PC-9 (cell line): ENCODE measurements at regions not wholly inside any gene's neighbourhood (a gene's known extent, or its start where the extent isn't known, plus 50 kb on each side); places are given as distances from the start of the nearest gene placed in this dataset.

ENCODE experiments used
- BruUV-seq: library from RNA; stranded (reverse); fragments of 400-500 nt; replicated peaks from 2 replicates; lab custom pipeline; 2021; lab: Mats Ljungman, UMichigan
- CTCF ChIA-PET: fragments of 300-600 bp; sonication (Branson Sonifier 250); formaldehyde crosslinking; loops from one replicate; lab custom pipeline; 2022; ENCODE audit warnings: antibody characterized with exemption; lab: Charles Lee
- POLR2A ChIA-PET: fragments of 300-600 bp; sonication (Branson Sonifier 250); formaldehyde crosslinking; loops from one replicate; lab custom pipeline; 2022; ENCODE audit warnings: antibody characterized with exemption; ENCODE audit not compliant: unreplicated experiment; lab: Charles Lee
- DNase-seq, 2 experiments: peaks; one replicate each; pipeline versions ENCODE4 v3.0.0 to v3.0.0-alpha.2; 2015 to 2022; ENCODE audit warnings: mixed read lengths in 1 of 2
- H2AFZ ChIP-seq: fragments of 200-600 bp; sonication (generic); 2 replicates; pipeline ENCODE4 v1.8.1; 2017; ENCODE audit warnings: antibody characterized with exemption
- H3F3A ChIP-seq: fragments of 200-600 bp; sonication (generic); 2 replicates; pipeline ENCODE4 v1.8.1; 2017; ENCODE audit warnings: antibody characterized with exemption, mild to moderate bottlenecking, low read depth; ENCODE audit not compliant: insufficient read depth
- H3K27ac ChIP-seq: fragments of 200-600 bp; sonication (generic); 2 replicates; pipeline ENCODE4 v1.6.1; 2016; ENCODE audit warnings: mixed run types
- H3K27me3 ChIP-seq: fragments of 200-600 bp; sonication (generic); 2 replicates; pipeline ENCODE4 v1.6.1; 2016; ENCODE audit warnings: low read depth, mixed run types; ENCODE audit not compliant: insufficient read depth
- H3K36me3 ChIP-seq: fragments of 200-600 bp; sonication (generic); 2 replicates; pipeline ENCODE4 v1.6.1; 2016; ENCODE audit warnings: low read depth, mixed run types
- H3K4me1 ChIP-seq: fragments of 200-600 bp; sonication (generic); replicated peaks from 2 replicates; pipeline ENCODE4 v1.6.1; 2016; ENCODE audit warnings: mixed run types; ENCODE audit not compliant: insufficient read depth
- H3K4me2 ChIP-seq: fragments of 200-600 bp; sonication (generic); 2 replicates; pipeline ENCODE4 v1.6.1; 2017; ENCODE audit warnings: mixed run types
- H3K4me3 ChIP-seq: fragments of 200-600 bp; sonication (generic); 2 replicates; pipeline ENCODE4 v1.6.1; 2016; ENCODE audit warnings: mixed run types
- H3K79me2 ChIP-seq: fragments of 200-600 bp; sonication (generic); 2 replicates; pipeline ENCODE4 v1.6.1; 2017; ENCODE audit warnings: low read depth, mixed run types
- H3K9me2 ChIP-seq: fragments of 200-600 bp; sonication (generic); 2 replicates; pipeline ENCODE4 v1.8.1; 2017; ENCODE audit warnings: mild to moderate bottlenecking; ENCODE audit not compliant: insufficient read depth
- H3K9me3 ChIP-seq: fragments of 200-600 bp; sonication (generic); 2 replicates; pipeline ENCODE4 v1.8.1; 2016; ENCODE audit warnings: low read depth; ENCODE audit not compliant: insufficient read depth
- H4K20me1 ChIP-seq: fragments of 200-600 bp; sonication (generic); 2 replicates; pipeline ENCODE4 v1.8.1; 2017; ENCODE audit not compliant: insufficient read depth
- CTCF ChIP-seq: fragments of 200-600 bp; sonication (generic); conservative IDR thresholded peaks from 2 replicates; pipeline ENCODE4 v1.6.1; 2017; ENCODE audit warnings: mixed run types, antibody characterized with exemption, mild to moderate bottlenecking, moderate library complexity
- EZH2 ChIP-seq: fragments of 200-600 bp; sonication (generic); IDR thresholded peaks from 2 replicates; pipeline ENCODE4 v1.8.0; 2017; ENCODE audit warnings: antibody characterized with exemption, low read depth
- intact Hi-C: fragments of 100-400 bp; cut with micrococcal nuclease; formaldehyde crosslinking; loops from one replicate; pipeline ENCODE4 v1.10.0; 2022; ENCODE audit not compliant: unreplicated experiment

- DNase-seq, result no peak
- no TSS peak for BruUV-seq
- Histone ChIP-seq H3K4me2 (no peak overlapping the region), H2AFZ (no peak overlapping the region), H3K36me3 (no peaks in the 10 kb centered on the region), H3K9me2 (no peaks in the 10 kb centered on the region), H3F3A (no peaks in the 10 kb centered on the region), H3K79me2 (no peaks in the 10 kb centered on the region), H4K20me1 (no peaks in the 10 kb centered on the region), H3K27ac (no peak overlapping the region), H3K4me1 (no peaks in the 10 kb centered on the region), H3K4me3 (no peak overlapping the region), H3K9me3 (no peaks in the 10 kb centered on the region), H3K27me3 (no peaks in the 10 kb centered on the region)
- no peak for TF ChIP-seq CTCF
- no peak for TF ChIP-seq EZH2
- POLR2A ChIA-PET, result no interaction called here
- intact Hi-C loops, result no loop called here
- CTCF ChIA-PET, result no interaction called here
These were observed 707.9 kb upstream of the UBE2E2 start for GRCh38 chr3:22495241-22495640.

DNA sequence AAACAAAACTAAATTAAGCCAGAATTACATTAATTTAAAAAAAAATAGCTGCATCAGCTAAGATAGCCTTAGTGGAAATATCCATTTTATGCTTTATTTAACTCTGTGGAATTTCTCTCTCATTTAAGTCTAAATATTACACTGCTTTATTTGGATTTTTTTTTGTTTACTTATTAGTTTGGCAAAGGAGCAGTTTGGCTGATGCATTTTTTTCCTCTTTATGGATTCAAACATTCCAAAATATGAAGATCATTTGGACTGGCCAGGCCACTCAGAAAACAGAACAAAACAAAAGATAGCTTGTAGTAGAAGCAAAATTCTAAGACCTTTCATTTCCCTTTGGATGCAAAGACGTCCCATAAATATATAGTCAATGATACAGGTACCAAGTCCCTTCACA lies 707.3 kb upstream of the UBE2E2 start:
- no peak overlapping the region for H2AFZ ChIP-seq
- intact Hi-C loops, result no loop called here
- TF ChIP-seq EZH2 (no peak), CTCF (no peak)

GRCh38 chr3:22496641-22497040 lies 706.5 kb upstream of the UBE2E2 start:
- H3F3A ChIP-seq, result no peaks in the 10 kb centered on the region
- H3K9me3 ChIP-seq, result no peaks in the 10 kb centered on the region
- H3K4me3 ChIP-seq, result no peak overlapping the region
- no TSS peak for BruUV-seq
- no peaks in the 10 kb centered on the region for H3K27me3 ChIP-seq
- H3K4me2 ChIP-seq, result no peak overlapping the region
- ChIA-PET CTCF (no interaction called here), POLR2A (no interaction called here)
- no peak overlapping the region for H3K27ac ChIP-seq
- TF ChIP-seq CTCF, result no peak
- TF ChIP-seq EZH2, result no peak
- no peak overlapping the region for H2AFZ ChIP-seq
- H3K79me2 ChIP-seq, result no peaks in the 10 kb centered on the region
- H4K20me1 ChIP-seq, result no peaks in the 10 kb centered on the region
- intact Hi-C loops, result no loop called here
- no peaks in the 10 kb centered on the region for H3K9me2 ChIP-seq
- H3K4me1 ChIP-seq, result no peaks in the 10 kb centered on the region
- no peak for DNase-seq
- H3K36me3 ChIP-seq, result no peaks in the 10 kb centered on the region

More for the DNA sequence above, 707.3 kb upstream of the UBE2E2 start:
- POLR2A ChIA-PET, result no interaction called here
- no peak overlapping the region for H3K27ac ChIP-seq
- H3K9me3 ChIP-seq, result no peaks in the 10 kb centered on the region
- no peaks in the 10 kb centered on the region for H3K36me3 ChIP-seq
- H3K4me2 ChIP-seq, result no peak overlapping the region
- no peaks in the 10 kb centered on the region for H3F3A ChIP-seq
- DNase-seq, result no peak
- H3K9me2 ChIP-seq, result no peaks in the 10 kb centered on the region
- no peaks in the 10 kb centered on the region for H3K27me3 ChIP-seq
- CTCF ChIA-PET, result no interaction called here
- H3K4me1 ChIP-seq, result no peaks in the 10 kb centered on the region
- no TSS peak for BruUV-seq
- H4K20me1 ChIP-seq, result no peaks in the 10 kb centered on the region
- no peaks in the 10 kb centered on the region for H3K79me2 ChIP-seq
- H3K4me3 ChIP-seq, result no peak overlapping the region
